H1 (cell line): ENCODE measurements at regions not wholly inside any gene's neighbourhood (a gene's known extent, or its start where the extent isn't known, plus 50 kb on each side); places are given as distances from the start of the nearest gene placed in this dataset.

Experiments
- CTCF ChIA-PET: fragments of 300-600 bp; sonication (Branson Sonifier 250); formaldehyde crosslinking; loops from one replicate; lab custom pipeline; 2021; ENCODE audit not compliant: partially characterized antibody; lab: Charles Lee
- POLR2A ChIA-PET: fragments of 300-600 bp; sonication (Branson Sonifier 250); formaldehyde crosslinking; loops from one replicate; lab custom pipeline; 2021; ENCODE audit warnings: inconsistent platforms; ENCODE audit not compliant: partially characterized antibody; lab: Charles Lee
- DNase-seq, 2 experiments: peaks; one replicate each; pipeline versions ENCODE4 v3.0.0 to v3.0.0-alpha.2; 2010 to 2022; ENCODE audit warnings: low spot score in 2 of 2, low read depth in 1 of 2, mixed read lengths in 1 of 2
- FAIRE-seq: peaks from 2 replicates; lab custom pipeline; 2011; peaks lifted over from hg19 to GRCh38; lab: Jason Lieb, UNC
- H2AFZ ChIP-seq: 2 replicates; pipeline ENCODE4 v1.8.1; 2012; ENCODE audit warnings: low read length, inconsistent platforms
- H2AK5ac ChIP-seq: 2 replicates; pipeline ENCODE4 v1.6.1; 2013; ENCODE audit warnings: low read depth, low read length
- H2BK120ac ChIP-seq: replicated peaks from 2 replicates; pipeline ENCODE3; 2013; ENCODE audit warnings: low read depth, low read length, inconsistent platforms
- H2BK12ac ChIP-seq: 2 replicates; pipeline ENCODE4 v1.6.1; 2013; ENCODE audit warnings: low read depth, low read length
- H2BK15ac ChIP-seq: 2 replicates; pipeline ENCODE4 v1.6.1; 2013; ENCODE audit warnings: low read length
- H2BK20ac ChIP-seq: 2 replicates; pipeline ENCODE4 v1.6.1; 2013; ENCODE audit warnings: low read length
- H2BK5ac ChIP-seq: 2 replicates; pipeline ENCODE4 v1.6.1; 2013; ENCODE audit warnings: low read depth, low read length
- H3K14ac ChIP-seq: 2 replicates; pipeline ENCODE4 v1.6.1; 2013; ENCODE audit warnings: inconsistent platforms; ENCODE audit not compliant: insufficient read length
- H3K18ac ChIP-seq: 2 replicates; pipeline ENCODE4 v1.6.1; 2013; ENCODE audit warnings: low read length; ENCODE audit errors: extremely low read depth
- H3K23ac ChIP-seq: 2 replicates; pipeline ENCODE4 v1.6.1; 2013; ENCODE audit warnings: inconsistent platforms; ENCODE audit not compliant: insufficient read length
- H3K23me2 ChIP-seq: 2 replicates; pipeline ENCODE4 v1.6.1; 2013; ENCODE audit warnings: low read depth, low read length
- H3K27ac ChIP-seq: 2 replicates; pipeline ENCODE4 v1.6.1; 2011; ENCODE audit warnings: low read depth, low read length, inconsistent platforms
- H3K27me3 ChIP-seq, 4 experiments: replicated peaks in 1 of 4; 1 replicate in 1 of 4; 2 replicates in 3 of 4; pipeline versions ENCODE4 v1.6.1 to v1.8.1; 2011 to 2013; ENCODE audit warnings: low read length in 3 of 4, mild to moderate bottlenecking in 3 of 4, inconsistent platforms in 2 of 4, mixed read lengths in 2 of 4, moderate library complexity in 1 of 4; ENCODE audit not compliant: control insufficient read depth in 3 of 4, insufficient read depth in 3 of 4; ENCODE audit errors: extremely low read depth in 1 of 4
- H3K36me3 ChIP-seq, 4 experiments: 2 replicates each; pipeline versions ENCODE4 v1.6.1 to v1.8.1; 2011 to 2013; ENCODE audit warnings: mild to moderate bottlenecking in 4 of 4, low read length in 3 of 4, moderate library complexity in 2 of 4, control low read depth in 1 of 4, inconsistent platforms in 1 of 4; ENCODE audit not compliant: insufficient read depth in 4 of 4, control insufficient read depth in 2 of 4
- H3K4ac ChIP-seq: replicated peaks from 2 replicates; pipeline ENCODE3; 2013; ENCODE audit warnings: low read length, low read depth, mixed read lengths, inconsistent platforms; ENCODE audit not compliant: insufficient read length
- H3K4me1 ChIP-seq, 4 experiments: replicated peaks in 1 of 4; 1 replicate in 1 of 4; 2 replicates in 3 of 4; pipeline versions ENCODE4 v1.6.1 to v1.8.1; 2011 to 2013; ENCODE audit warnings: low read length in 3 of 4, inconsistent platforms in 2 of 4, mixed read lengths in 1 of 4; ENCODE audit not compliant: insufficient read depth in 4 of 4, control insufficient read depth in 3 of 4
- H3K4me2 ChIP-seq, 2 experiments: 2 replicates each; pipeline versions ENCODE4 v1.6.1 to v1.8.1; 2011 to 2013; ENCODE audit warnings: low read depth in 2 of 2, low read length in 2 of 2, control low read depth in 1 of 2, inconsistent platforms in 1 of 2, mild to moderate bottlenecking in 1 of 2; ENCODE audit not compliant: insufficient read depth in 1 of 2
- H3K4me3 ChIP-seq, 4 experiments: fragments of 200-600, 300-600 bp in 1 of 4; sonication (generic), shearing (Covaris generic), sonication (Bioruptor Twin) in 1 of 4; 2 replicates each; pipeline versions ENCODE4 v1.5.1 to v1.8.1; 2011 to 2016; ENCODE audit warnings: low read length in 4 of 4, low read depth in 3 of 4, control low read depth in 2 of 4, inconsistent platforms in 2 of 4, mild to moderate bottlenecking in 2 of 4, mixed read lengths in 1 of 4, moderate library complexity in 1 of 4; ENCODE audit not compliant: insufficient read depth in 2 of 4; ENCODE audit errors: extremely low read depth in 1 of 4
- H3K56ac ChIP-seq: replicated peaks from 2 replicates; pipeline ENCODE3; 2013; ENCODE audit warnings: low read depth, mild to moderate bottlenecking, mixed read lengths, low read length, inconsistent platforms; ENCODE audit not compliant: insufficient read length
- H3K79me1 ChIP-seq: 2 replicates; pipeline ENCODE4 v1.6.1; 2013; ENCODE audit warnings: low read depth, low read length, control low read depth
- H3K79me2 ChIP-seq, 2 experiments: 2 replicates each; pipeline versions ENCODE4 v1.6.1 to v1.8.1; 2012 to 2013; ENCODE audit warnings: low read length in 2 of 2, mild to moderate bottlenecking in 2 of 2, inconsistent platforms in 1 of 2; ENCODE audit not compliant: insufficient read depth in 2 of 2, control insufficient read depth in 1 of 2
- H3K9ac ChIP-seq, 4 experiments: replicated peaks in 1 of 4; 1 replicate in 1 of 4; 2 replicates in 3 of 4; pipeline versions ENCODE4 v1.6.1 to v1.8.1; 2011 to 2013; ENCODE audit warnings: low read depth in 3 of 4, low read length in 3 of 4, control low read depth in 2 of 4, mild to moderate bottlenecking in 2 of 4, moderate library complexity in 2 of 4, inconsistent platforms in 1 of 4; ENCODE audit errors: extremely low read depth in 1 of 4
- H3K9me3 ChIP-seq, 2 experiments: 2 replicates each; pipeline versions ENCODE4 v1.6.1 to v1.8.1; 2012 to 2013; ENCODE audit warnings: mild to moderate bottlenecking in 2 of 2, moderate library complexity in 2 of 2, control low read depth in 1 of 2, inconsistent platforms in 1 of 2, low read depth in 1 of 2, low read length in 1 of 2, mixed read lengths in 1 of 2; ENCODE audit not compliant: insufficient read depth in 2 of 2
- H4K20me1 ChIP-seq, 2 experiments: replicated peaks in 1 of 2; 2 replicates each; pipeline versions ENCODE3 to v1.8.1; 2011 to 2013; ENCODE audit warnings: inconsistent platforms in 2 of 2, low read length in 2 of 2, mild to moderate bottlenecking in 1 of 2; ENCODE audit not compliant: insufficient read depth in 2 of 2, control insufficient read depth in 1 of 2
- H4K5ac ChIP-seq: 2 replicates; pipeline ENCODE4 v1.6.1; 2013; ENCODE audit warnings: low read length, low read depth, mixed read lengths, inconsistent platforms; ENCODE audit not compliant: insufficient read length
- H4K8ac ChIP-seq: 2 replicates; pipeline ENCODE4 v1.8.0; 2013; ENCODE audit warnings: mild to moderate bottlenecking, moderate library complexity, low read length, inconsistent platforms; ENCODE audit not compliant: insufficient read depth; ENCODE audit errors: extremely low read depth
- H4K91ac ChIP-seq: replicated peaks from 2 replicates; pipeline ENCODE3; 2013; ENCODE audit warnings: low read length, mixed read lengths, inconsistent platforms; ENCODE audit not compliant: insufficient read length
- ATF3 ChIP-seq: IDR thresholded peaks from 2 replicates; pipeline ENCODE4 v1.6.1; 2011; ENCODE audit warnings: low read depth, mild to moderate bottlenecking, low read length; ENCODE audit not compliant: insufficient read depth
- CEBPB ChIP-seq: IDR thresholded peaks from 2 replicates; pipeline ENCODE4 v1.6.1; 2012; ENCODE audit warnings: low read depth, low read length
- GABPA ChIP-seq: IDR thresholded peaks from 2 replicates; pipeline ENCODE4 v1.6.1; 2011; ENCODE audit warnings: mild to moderate bottlenecking, low read length, moderate library complexity, borderline replicate concordance; ENCODE audit not compliant: insufficient read depth
- JUND ChIP-seq: IDR thresholded peaks from 2 replicates; pipeline ENCODE4 v1.6.1; 2011; ENCODE audit warnings: mild to moderate bottlenecking, improper control_type of control experiment, low read length
- MAFK ChIP-seq: IDR thresholded peaks from 2 replicates; pipeline ENCODE4 v1.6.1; 2012; ENCODE audit warnings: low read depth, mild to moderate bottlenecking, improper control_type of control experiment, low read length
- NRF1 ChIP-seq: IDR thresholded peaks from 2 replicates; pipeline ENCODE4 v1.6.1; 2011; ENCODE audit warnings: mild to moderate bottlenecking, low read depth, low read length, improper control_type of control experiment
- POLR2A ChIP-seq, 2 experiments: IDR thresholded peaks; 1 replicate in 1 of 2; 2 replicates in 1 of 2; pipeline ENCODE4 v1.6.1; 2011; ENCODE audit warnings: low read depth in 2 of 2, low read length in 2 of 2, mild to moderate bottlenecking in 2 of 2; ENCODE audit errors: control extremely low read depth in 1 of 2
- TBP ChIP-seq: IDR thresholded peaks from 2 replicates; pipeline ENCODE4 v1.6.1; 2011; ENCODE audit warnings: low read depth, low read length, improper control_type of control experiment
- WGBS, 2 experiments: shearing (Covaris generic) in 1 of 2; methylation state at CpG; one replicate each; pipeline versions ENCODE4 v1.1.6 to v1.1.7; 2013 to 2015; ENCODE audit warnings: low lambda C conversion rate in 2 of 2, mixed read lengths in 2 of 2, inconsistent platforms in 1 of 2, low coverage in 1 of 2, missing lambda C conversion rate in 1 of 2; ENCODE audit not compliant: insufficient replicate concordance in 2 of 2, insufficient coverage in 1 of 2, insufficient read length in 1 of 2; ENCODE audit errors: extremely low coverage in 1 of 2, missing lambda C conversion rate in 1 of 2; 5-methylcytosine and 5-hydroxymethylcytosine counted together

GRCh38 chr12:41739066-41739465 lies 405.6 kb downstream of the GXYLT1 start:
- no peak overlapping the region for H3K14ac ChIP-seq
- TF ChIP-seq GABPA (no peak), POLR2A (IDR thresholded peaks at IDR 0.05; ENCODE audit: control extremely low read depth in 1 of 2, low read depth in 2 of 2, low read length in 2 of 2) (no peak), TBP (no peak), ATF3 (no peak), MAFK (no peak), JUND (no peak), NRF1 (no peak), CEBPB (no peak)
- TF ChIP-seq, all 59 proteins: peak for 0
- H3K23ac ChIP-seq: no peak overlapping the region
- no peak overlapping the region for H2BK120ac ChIP-seq
- no peak overlapping the region for H4K5ac ChIP-seq
- H2BK12ac ChIP-seq: no peak overlapping the region
- DNase-seq (no peak), FAIRE-seq (no peak)
- POLR2A ChIA-PET: no interaction called here
- H4K91ac ChIP-seq: no peak overlapping the region
- no peaks in the 10 kb centered on the region for H3K79me2 ChIP-seq
- no peaks in the 10 kb centered on the region for H3K79me1 ChIP-seq
- no peaks in the 10 kb centered on the region for H3K9me3 ChIP-seq
- H3K23me2 ChIP-seq: no peaks in the 10 kb centered on the region; the same call in 1 of the 2 replicates
- no peak overlapping the region for H2AFZ ChIP-seq
- no peak overlapping the region for H3K4me3 ChIP-seq
- no peak overlapping the region for H2BK15ac ChIP-seq
- H3K9ac ChIP-seq: no peak overlapping the region
- H3K18ac ChIP-seq: no peak overlapping the region
- H3K27me3 ChIP-seq: no peaks in the 10 kb centered on the region
- WGBS, 2 experiments: 85% methylated on average over 3 of the region's 3 CpGs; no CpG with 5 or more reads in 1 of the 2 experiments
- H2AK5ac ChIP-seq: no peak overlapping the region
- H4K8ac ChIP-seq: no peak overlapping the region
- H3K4me1 ChIP-seq: no peaks in the 10 kb centered on the region
- no peaks in the 10 kb centered on the region for H3K36me3 ChIP-seq
- H4K20me1 ChIP-seq: no peaks in the 10 kb centered on the region
- no peak overlapping the region for H3K27ac ChIP-seq
- H3K4me2 ChIP-seq: no peak overlapping the region
- CTCF ChIA-PET: interaction anchor here (1.5 kb wide), 1 partner anchor 462 kb away, joined by 5 read pairs; no protein-coding TSS in a partner anchor
- no peak overlapping the region for H3K56ac ChIP-seq
- no peak overlapping the region for H2BK20ac ChIP-seq
- H2BK5ac ChIP-seq: no peak overlapping the region
- no peak overlapping the region for H3K4ac ChIP-seq
